ENCODE measurements at regions not wholly inside any gene's neighbourhood (a gene's known extent, or its start where the extent isn't known, plus 50 kb on each side); places are given as distances from the start of the nearest gene placed in this dataset.

- TF ChIP-seq CTCF (IDR thresholded peaks at IDR 0.05) = no peak
- no peak for TF ChIP-seq EP300 (IDR thresholded peaks at IDR 0.05)
- TF ChIP-seq POLR2AphosphoS5 (IDR thresholded peaks at IDR 0.05) = no peak
- no peak for TF ChIP-seq POLR2A (IDR thresholded peaks at IDR 0.05)
Observed at GRCh38 chr5:4319478-4320128, 724.0 kb downstream of the IRX1 start.
